Osteocyte (in vitro differentiated cells): ENCODE measurements at regions not wholly inside any gene's neighbourhood (a gene's known extent, or its start where the extent isn't known, plus 50 kb on each side); places are given as distances from the start of the nearest gene placed in this dataset.

Experiments used
- DNase-seq: peaks from one replicate; pipeline ENCODE4 v3.0.0; 2021; ENCODE audit warnings: mixed read lengths; ENCODE audit not compliant: unreplicated experiment; ENCODE audit errors: extremely low spot score
- H3K27ac Mint-ChIP-seq: one replicate; pipeline ENCODE4 v1.8.0; 2021; ENCODE audit warnings: mild to moderate bottlenecking, mixed read lengths; ENCODE audit not compliant: unreplicated experiment
- H3K27me3 Mint-ChIP-seq: one replicate; pipeline ENCODE4 v1.8.0; 2021; ENCODE audit warnings: mixed read lengths; ENCODE audit not compliant: unreplicated experiment
- H3K36me3 Mint-ChIP-seq: one replicate; pipeline ENCODE4 v1.8.0; 2021; ENCODE audit warnings: mixed read lengths; ENCODE audit not compliant: unreplicated experiment
- H3K4me1 Mint-ChIP-seq: one replicate; pipeline ENCODE4 v1.8.0; 2021; ENCODE audit warnings: mixed read lengths; ENCODE audit not compliant: unreplicated experiment
- H3K4me3 Mint-ChIP-seq: one replicate; pipeline ENCODE4 v1.8.0; 2021; ENCODE audit warnings: mild to moderate bottlenecking, moderate library complexity, mixed read lengths; ENCODE audit not compliant: unreplicated experiment
- H3K9me3 Mint-ChIP-seq: one replicate; pipeline ENCODE4 v1.8.0; 2021; ENCODE audit warnings: mixed read lengths; ENCODE audit not compliant: unreplicated experiment
- CTCF ChIP-seq: fragments of 200-600 bp; sonication (generic); IDR thresholded peaks from 2 replicates; pipeline ENCODE4 v1.5.0; 2021; ENCODE audit warnings: antibody characterized with exemption, mild to moderate bottlenecking, moderate library complexity

- Mint-ChIP-seq H3K4me3 (no peak overlapping the region), H3K4me1 (peaks cover 2% of the 10 kb centered on the region), H3K27ac (no peak overlapping the region), H3K36me3 (no peaks in the 10 kb centered on the region), H3K9me3 (no peaks in the 10 kb centered on the region), H3K27me3 (no peaks in the 10 kb centered on the region)
- no peak for DNase-seq
- TF ChIP-seq CTCF = no peak
Observed at GRCh38 chr4:24637173-24637572, 52.8 kb upstream of the DHX15 start.

- Mint-ChIP-seq H3K4me1 (peaks cover 11% of the 10 kb centered on the region), H3K27me3 (no peaks in the 10 kb centered on the region), H3K27ac (no peak overlapping the region), H3K9me3 (no peaks in the 10 kb centered on the region), H3K36me3 (no peaks in the 10 kb centered on the region), H3K4me3 (no peak overlapping the region)
- no peak for TF ChIP-seq CTCF
- no peak for DNase-seq
Observed at GRCh38 chr4:24638396-24638875, 54.1 kb upstream of the DHX15 start.

DNA sequence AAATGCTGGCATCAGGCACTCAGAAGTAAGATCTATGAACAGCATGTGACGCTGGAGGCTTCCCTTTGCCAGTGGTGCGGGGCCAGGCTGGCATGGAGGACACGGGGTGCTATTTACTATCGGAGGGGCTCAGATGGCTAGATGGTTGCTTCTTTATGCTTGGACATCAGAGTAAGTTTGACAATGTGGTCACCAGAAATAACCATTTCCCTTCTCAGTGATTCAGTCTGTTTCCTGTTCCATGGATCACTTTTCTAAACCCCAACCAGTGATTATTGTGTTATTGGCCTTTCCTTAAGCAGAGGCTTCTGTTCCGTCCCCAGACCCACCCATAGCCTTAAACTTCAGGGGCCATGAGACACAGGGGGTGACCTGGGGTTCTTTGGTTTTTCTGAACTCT, 55.4 kb upstream of the DHX15 start:
- Mint-ChIP-seq H3K4me1 (peaks cover 20% of the 10 kb centered on the region), H3K9me3 (no peaks in the 10 kb centered on the region), H3K36me3 (no peaks in the 10 kb centered on the region), H3K27me3 (no peaks in the 10 kb centered on the region), H3K27ac (no peak overlapping the region), H3K4me3 (no peak overlapping the region)
- DNase-seq = no peak
- TF ChIP-seq CTCF = no peak

DNA sequence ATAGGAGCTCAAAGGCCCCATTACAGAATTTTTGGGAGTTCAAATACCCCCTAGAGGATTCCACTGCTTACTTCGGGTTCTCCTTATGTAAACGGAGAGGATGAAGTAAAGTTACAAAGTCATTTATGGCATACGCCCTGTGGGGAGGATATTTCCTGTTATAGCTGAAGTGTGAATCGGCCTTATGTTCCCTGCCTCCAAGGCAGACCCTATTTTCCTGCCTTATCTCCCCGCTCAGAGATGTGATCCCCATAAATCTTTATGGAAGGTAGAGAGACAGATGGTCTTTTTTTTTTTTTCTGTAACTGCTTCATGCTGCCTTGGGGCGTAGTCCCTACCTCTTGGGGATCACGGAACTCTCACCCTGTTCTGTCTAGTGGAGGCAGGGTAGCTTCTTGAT, 56.0 kb upstream of the DHX15 start:
- peaks cover 24% of the 10 kb centered on the region for H3K4me1 Mint-ChIP-seq
- no peak for TF ChIP-seq CTCF
- DNase-seq = no peak
- H3K27me3 Mint-ChIP-seq = no peaks in the 10 kb centered on the region
- H3K9me3 Mint-ChIP-seq = no peaks in the 10 kb centered on the region
- H3K36me3 Mint-ChIP-seq = no peaks in the 10 kb centered on the region
- H3K4me3 Mint-ChIP-seq = no peak overlapping the region
- no peak overlapping the region for H3K27ac Mint-ChIP-seq

DNA sequence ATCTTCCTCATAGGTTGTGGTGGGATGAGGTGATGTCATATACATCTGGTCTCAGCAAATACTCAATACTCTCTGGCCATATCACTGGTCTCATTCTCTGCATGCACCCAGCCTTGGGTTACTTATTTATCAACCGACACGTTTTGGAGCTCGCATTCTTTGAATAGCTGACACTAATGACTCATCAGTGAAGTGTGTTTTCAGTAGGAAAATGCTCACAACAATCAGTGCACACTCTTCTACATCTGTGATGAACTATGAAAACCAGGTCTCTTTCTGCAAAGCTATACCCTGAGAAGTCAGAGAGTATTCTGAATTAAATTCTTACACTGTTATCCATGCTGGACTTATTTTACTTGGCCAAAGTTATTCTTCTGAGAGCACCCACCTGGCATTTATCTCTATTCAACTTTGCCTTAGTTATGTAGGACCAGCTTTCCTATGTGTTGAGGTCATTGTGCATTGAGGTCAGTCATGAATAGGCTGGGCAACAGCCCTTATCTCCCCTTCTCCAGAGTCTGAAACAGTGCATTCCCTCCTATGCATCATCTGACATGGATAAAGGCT, 58.7 kb upstream of the DHX15 start:
- Mint-ChIP-seq H3K9me3 (no peaks in the 10 kb centered on the region), H3K27ac (no peak overlapping the region), H3K27me3 (no peaks in the 10 kb centered on the region), H3K36me3 (no peaks in the 10 kb centered on the region), H3K4me1 (peaks cover 32% of the 10 kb centered on the region), H3K4me3 (no peak overlapping the region)
- DNase-seq = no peak
- TF ChIP-seq CTCF = no peak
